ENCODE measurements at regions not wholly inside any gene's neighbourhood (a gene's known extent, or its start where the extent isn't known, plus 50 kb on each side); places are given as distances from the start of the nearest gene placed in this dataset.

DNA sequence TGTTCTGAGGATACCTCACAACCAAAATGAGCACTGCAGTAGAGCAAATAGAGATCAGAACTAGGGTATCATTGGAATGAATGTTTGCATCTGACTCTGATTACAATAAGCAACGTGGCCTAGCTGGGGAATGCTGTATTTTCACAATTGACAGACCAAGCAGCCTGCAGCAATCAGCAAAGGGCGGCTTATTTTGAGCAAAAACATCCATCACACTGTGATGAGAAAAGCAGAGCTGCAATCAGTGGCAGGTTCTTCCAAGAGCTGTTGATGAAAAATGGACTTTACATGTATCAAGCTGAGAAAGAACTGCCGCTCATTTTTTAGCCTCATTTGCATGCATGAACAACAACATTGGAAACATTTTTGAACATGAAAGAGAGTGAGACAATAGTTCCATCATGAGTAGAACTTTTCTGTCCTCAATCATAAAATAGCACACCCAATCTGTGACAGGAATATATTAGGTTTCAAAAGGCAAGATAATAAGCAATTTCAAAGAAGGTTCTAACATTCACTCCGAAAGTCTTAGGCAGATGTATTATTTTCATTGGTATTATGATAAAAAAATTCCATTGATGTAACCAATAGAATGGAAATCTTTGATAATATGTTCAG, 249.7 kb upstream of the FBXO33 start:
- peaks cover 25% of the 10 kb centered on the region for H3K4me1 Mint-ChIP-seq
- no peaks in the 10 kb centered on the region for H3K27me3 Mint-ChIP-seq (ENCODE audit: low read depth, poor library complexity)
- H3K4me3 Mint-ChIP-seq: no peak overlapping the region
- H3K27ac Mint-ChIP-seq: no peak overlapping the region
- no peaks in the 10 kb centered on the region for H3K36me3 Mint-ChIP-seq (ENCODE audit: low read depth)
- no peaks in the 10 kb centered on the region for H3K9me3 Mint-ChIP-seq
- DNase-seq: no peak
- TF ChIP-seq, protein P1, sequence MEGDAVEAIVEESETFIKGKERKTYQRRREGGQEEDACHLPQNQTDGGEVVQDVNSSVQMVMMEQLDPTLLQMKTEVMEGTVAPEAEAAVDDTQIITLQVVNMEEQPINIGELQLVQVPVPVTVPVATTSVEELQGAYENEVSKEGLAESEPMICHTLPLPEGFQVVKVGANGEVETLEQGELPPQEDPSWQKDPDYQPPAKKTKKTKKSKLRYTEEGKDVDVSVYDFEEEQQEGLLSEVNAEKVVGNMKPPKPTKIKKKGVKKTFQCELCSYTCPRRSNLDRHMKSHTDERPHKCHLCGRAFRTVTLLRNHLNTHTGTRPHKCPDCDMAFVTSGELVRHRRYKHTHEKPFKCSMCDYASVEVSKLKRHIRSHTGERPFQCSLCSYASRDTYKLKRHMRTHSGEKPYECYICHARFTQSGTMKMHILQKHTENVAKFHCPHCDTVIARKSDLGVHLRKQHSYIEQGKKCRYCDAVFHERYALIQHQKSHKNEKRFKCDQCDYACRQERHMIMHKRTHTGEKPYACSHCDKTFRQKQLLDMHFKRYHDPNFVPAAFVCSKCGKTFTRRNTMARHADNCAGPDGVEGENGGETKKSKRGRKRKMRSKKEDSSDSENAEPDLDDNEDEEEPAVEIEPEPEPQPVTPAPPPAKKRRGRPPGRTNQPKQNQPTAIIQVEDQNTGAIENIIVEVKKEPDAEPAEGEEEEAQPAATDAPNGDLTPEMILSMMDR (IDR thresholded peaks at IDR 0.05): no peak

DNA sequence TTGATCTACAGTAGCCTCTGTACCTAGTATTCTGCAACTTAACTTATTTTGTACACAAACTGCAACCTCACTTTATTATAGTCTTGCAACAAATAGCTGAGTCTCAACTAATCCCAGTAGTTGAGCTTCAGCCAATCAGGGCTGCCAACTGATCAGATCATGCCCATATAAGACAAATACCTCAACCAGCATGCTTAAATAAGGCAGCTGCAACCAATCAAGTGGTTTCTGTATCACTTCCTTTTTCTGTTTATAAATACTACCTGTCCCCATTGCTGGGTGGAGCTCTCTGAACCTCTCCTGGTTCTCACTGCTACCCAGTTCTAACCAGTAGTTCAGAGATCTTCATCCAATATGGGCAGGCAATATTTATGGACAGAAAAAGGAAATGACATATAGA, 248.5 kb upstream of the FBXO33 start:
- DNase-seq: no peak

DNA sequence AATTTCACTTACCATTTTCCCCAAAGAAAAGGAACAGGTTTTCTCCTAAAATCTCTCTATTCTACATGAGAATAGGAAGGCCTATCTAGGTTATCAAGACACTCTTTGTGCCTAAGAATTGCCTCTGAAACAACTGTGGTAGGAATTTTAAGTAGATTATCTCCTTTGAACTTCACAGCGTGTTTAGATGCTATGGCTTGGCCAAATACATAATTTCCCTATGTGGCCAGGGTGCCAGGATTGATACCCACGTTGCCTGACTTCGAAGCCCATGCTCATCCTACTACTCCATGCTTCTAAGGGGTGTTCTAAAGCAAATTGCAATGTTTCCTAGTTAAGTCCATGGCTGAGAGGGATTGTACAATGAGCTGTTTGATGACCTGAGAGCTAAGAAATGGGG, 241.5 kb upstream of the FBXO33 start:
- H3K36me3 Mint-ChIP-seq (ENCODE audit: low read depth): no peaks in the 10 kb centered on the region
- no peak for DNase-seq
- H3K4me3 Mint-ChIP-seq: no peak overlapping the region
- no peaks in the 10 kb centered on the region for H3K27me3 Mint-ChIP-seq (ENCODE audit: low read depth, poor library complexity)
- H3K27ac Mint-ChIP-seq: peak overlapping the region; percentile 5
- H3K9me3 Mint-ChIP-seq: no peaks in the 10 kb centered on the region
- no peaks in the 10 kb centered on the region for H3K4me1 Mint-ChIP-seq
- TF ChIP-seq, protein P1 (IDR thresholded peaks at IDR 0.05): no peak

More for the DNA sequence above, 248.5 kb upstream of the FBXO33 start:
- Mint-ChIP-seq H3K27me3 (ENCODE audit: low read depth, poor library complexity) (no peaks in the 10 kb centered on the region), H3K36me3 (ENCODE audit: low read depth) (no peaks in the 10 kb centered on the region), H3K4me1 (peaks cover 25% of the 10 kb centered on the region), H3K4me3 (no peak overlapping the region), H3K9me3 (no peaks in the 10 kb centered on the region), H3K27ac (no peak overlapping the region)
- TF ChIP-seq, protein P1 (IDR thresholded peaks at IDR 0.05): no peak

DNA sequence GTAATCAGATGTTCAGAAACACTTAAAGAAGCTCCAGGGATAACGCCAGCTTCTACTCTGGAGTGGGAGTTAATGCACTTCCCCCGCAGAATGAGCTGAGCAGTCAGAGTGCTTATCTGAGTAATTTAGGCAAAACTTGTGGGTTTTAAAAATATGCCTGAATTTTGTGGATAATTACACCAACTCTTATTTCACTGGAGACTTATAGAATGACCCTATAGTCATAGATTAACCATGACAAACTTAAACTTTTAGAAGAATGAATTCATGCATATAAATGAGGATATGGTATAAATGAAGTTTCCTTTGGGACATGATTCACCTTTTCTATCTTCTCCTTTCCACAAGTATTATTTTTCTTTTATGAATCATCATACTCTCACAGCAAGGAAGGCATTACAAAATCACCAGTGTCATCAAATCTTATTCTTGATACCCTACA, 241.1 kb upstream of the FBXO33 start:
- no peaks in the 10 kb centered on the region for H3K27me3 Mint-ChIP-seq (ENCODE audit: low read depth, poor library complexity)
- no peak for DNase-seq
- TF ChIP-seq, protein P1 (IDR thresholded peaks at IDR 0.05): no peak
- H3K4me1 Mint-ChIP-seq: no peaks in the 10 kb centered on the region
- H3K4me3 Mint-ChIP-seq: no peak overlapping the region
- peak overlapping the region; percentile 5 for H3K27ac Mint-ChIP-seq
- no peaks in the 10 kb centered on the region for H3K9me3 Mint-ChIP-seq
- H3K36me3 Mint-ChIP-seq (ENCODE audit: low read depth): no peaks in the 10 kb centered on the region

DNA sequence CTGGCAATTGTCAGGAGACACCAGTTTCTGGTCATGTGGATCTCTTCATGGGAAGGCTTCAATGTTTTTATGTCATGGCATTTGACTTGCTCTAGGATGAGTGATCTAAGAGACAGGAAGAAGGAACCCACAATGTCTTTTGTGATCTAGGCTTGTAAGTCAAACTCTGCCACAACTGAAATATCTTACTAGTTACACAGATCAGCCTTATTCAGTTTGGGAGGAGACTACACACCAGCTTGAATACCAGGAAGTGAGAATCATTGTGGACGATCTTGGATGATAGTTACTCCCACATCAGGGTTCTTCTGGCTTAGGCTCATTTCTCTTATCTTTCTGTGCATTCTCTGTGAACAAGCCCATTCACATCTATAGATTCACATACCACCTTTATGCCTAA, 236.2 kb upstream of the FBXO33 start:
- Mint-ChIP-seq H3K9me3 (no peaks in the 10 kb centered on the region), H3K4me3 (no peak overlapping the region), H3K36me3 (ENCODE audit: low read depth) (no peaks in the 10 kb centered on the region), H3K27ac (no peak overlapping the region), H3K27me3 (ENCODE audit: low read depth, poor library complexity) (no peaks in the 10 kb centered on the region), H3K4me1 (no peaks in the 10 kb centered on the region)
- DNase-seq: no peak
- TF ChIP-seq, protein P1 (IDR thresholded peaks at IDR 0.05): no peak

DNA sequence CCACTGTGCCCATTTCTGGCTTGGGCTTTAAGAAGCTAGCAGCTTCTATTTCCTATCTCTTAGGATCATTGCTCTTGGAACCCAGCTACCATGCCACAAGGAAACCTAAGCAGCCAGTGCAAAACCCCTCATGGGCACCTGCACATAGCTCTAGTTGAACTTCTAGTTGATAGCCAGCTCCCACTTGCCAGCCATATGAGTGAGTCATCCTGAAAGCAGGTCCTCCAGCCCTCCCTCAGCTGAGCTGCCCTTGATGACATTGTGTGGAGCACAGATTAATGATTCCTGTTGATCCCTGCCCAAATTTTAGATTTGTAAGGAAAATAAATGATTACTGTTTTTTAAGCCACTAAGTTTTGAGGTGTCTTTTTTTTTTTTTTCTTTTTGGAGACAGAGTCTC, 234.2 kb upstream of the FBXO33 start:
- no peak overlapping the region for H3K27ac Mint-ChIP-seq

More for the DNA sequence above, 234.2 kb upstream of the FBXO33 start:
- TF ChIP-seq, protein P1 (IDR thresholded peaks at IDR 0.05): no peak
- no peaks in the 10 kb centered on the region for H3K36me3 Mint-ChIP-seq (ENCODE audit: low read depth)
- H3K4me1 Mint-ChIP-seq: no peaks in the 10 kb centered on the region
- no peaks in the 10 kb centered on the region for H3K9me3 Mint-ChIP-seq
- H3K4me3 Mint-ChIP-seq: no peak overlapping the region
- DNase-seq: no peak
- H3K27me3 Mint-ChIP-seq (ENCODE audit: low read depth, poor library complexity): no peaks in the 10 kb centered on the region
